CD4-positive, alpha-beta T cell treated with Interleukin-2 at 100 ng/mL for 4 hours (primary cell): ENCODE measurements at regions not wholly inside any gene's neighbourhood (a gene's known extent, or its start where the extent isn't known, plus 50 kb on each side); places are given as distances from the start of the nearest gene placed in this dataset.
A peak's percentile ranks its signal among the peaks of the same experiment; 100 is the strongest.
"Not testable (repeated sequence)": the region's sequence is repeated elsewhere in the genome, so short reads cannot be mapped to it uniquely, and the experiment has no call there.

Experiments used
- DNase-seq: peaks from one replicate; pipeline ENCODE4 v3.0.0-alpha.2; 2020; ENCODE audit warnings: low spot score

GRCh38 chr2:9708683-9709538 is 78.1 kb upstream of the YWHAQ start:
- no peak for DNase-seq

- DNase-seq: no peak
Observed at GRCh38 chr2:9709539-9710285, 78.9 kb upstream of the YWHAQ start.

- no peak for DNase-seq
Observed at GRCh38 chr2:9710311-9710710, 79.5 kb upstream of the YWHAQ start.

- peak; percentile 29 for DNase-seq
Observed at GRCh38 chr2:9712263-9712662, 81.5 kb upstream of the YWHAQ start.

- no peak for DNase-seq
Observed at GRCh38 chr2:9714630-9715214, 83.9 kb upstream of the YWHAQ start.

DNA sequence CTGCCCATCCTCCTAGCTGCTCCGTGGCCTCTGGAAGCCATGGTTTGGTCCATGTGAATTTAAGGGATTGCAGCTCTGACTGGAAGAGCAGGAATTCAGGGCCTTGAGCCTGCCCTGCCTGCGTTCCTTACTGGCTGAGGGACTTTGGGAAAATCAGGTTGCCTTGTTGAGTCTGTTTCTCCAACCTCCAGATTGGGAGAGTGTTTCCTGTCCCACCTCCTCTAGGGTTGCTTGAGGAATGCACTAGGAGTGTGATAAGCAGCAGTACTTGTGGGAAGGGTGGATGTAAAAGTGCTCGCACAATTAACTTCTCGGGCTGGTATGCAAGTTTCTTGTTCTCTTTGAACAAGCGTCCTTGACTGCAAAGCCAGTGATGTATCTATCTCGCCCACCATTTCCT is 84.4 kb upstream of the YWHAQ start:
- DNase-seq: no peak

DNA sequence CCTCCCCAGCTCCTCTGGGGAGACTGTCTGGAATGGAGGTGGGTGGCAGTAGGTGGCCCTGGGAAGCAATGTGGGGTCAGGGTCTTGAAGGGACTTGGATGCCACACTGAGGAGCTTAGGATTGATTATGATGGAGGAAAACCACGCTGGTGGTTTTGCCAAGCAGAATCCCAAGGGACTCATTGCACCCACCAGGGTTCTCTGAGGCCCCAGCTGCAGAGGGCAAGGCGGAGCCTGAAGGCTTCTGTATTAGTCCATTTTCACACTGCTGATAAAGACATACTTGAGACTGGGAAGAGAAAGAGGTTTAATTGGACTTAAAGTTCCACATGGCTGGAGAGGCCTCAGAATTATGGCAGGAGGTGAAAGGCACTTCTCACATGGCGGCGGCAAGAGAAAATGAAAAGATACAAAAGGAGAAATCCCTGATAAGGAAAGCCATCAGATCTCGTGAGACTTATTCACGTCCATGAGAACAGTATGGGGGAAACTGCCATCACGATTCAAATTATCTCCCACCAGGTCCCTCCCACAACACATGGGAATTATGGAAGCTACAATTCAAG is 87.2 kb upstream of the YWHAQ start:
- DNase-seq: no peak

DNA sequence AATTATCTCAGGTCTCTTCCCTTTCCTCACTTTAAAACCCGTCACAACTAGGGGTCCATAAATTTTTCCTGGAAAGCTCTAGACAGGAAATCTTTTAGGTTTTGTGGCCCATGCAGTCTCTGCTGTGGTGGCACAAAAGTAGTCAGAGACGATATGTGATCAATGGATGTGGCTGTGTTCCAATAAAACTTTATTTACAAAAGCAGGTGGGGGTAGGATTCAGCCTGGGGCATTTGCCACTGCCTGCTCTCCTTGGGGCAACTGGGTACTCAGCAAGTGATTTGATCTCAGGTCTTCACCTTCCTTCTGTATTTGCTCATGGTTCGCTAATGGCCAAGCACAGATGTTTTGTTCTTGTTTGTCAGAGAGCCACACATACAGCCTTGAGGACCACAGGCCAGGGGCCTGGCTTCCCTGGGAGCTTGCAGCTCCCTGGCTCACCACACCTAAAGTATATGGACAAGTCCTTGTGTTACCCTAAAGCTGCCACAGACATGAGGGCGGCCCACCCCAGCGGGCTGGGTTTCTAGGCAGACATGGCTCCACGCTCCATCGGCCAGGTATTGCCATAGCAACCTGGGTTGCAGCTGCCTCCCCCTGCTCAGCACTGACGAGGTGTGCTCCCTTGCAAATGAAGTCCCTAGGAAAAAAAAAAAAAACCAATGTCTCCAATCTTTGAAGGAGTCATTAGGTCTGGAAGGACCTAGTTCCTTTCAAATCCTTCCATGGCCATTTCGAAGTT is 89.7 kb upstream of the YWHAQ start:
- DNase-seq: no peak

DNA sequence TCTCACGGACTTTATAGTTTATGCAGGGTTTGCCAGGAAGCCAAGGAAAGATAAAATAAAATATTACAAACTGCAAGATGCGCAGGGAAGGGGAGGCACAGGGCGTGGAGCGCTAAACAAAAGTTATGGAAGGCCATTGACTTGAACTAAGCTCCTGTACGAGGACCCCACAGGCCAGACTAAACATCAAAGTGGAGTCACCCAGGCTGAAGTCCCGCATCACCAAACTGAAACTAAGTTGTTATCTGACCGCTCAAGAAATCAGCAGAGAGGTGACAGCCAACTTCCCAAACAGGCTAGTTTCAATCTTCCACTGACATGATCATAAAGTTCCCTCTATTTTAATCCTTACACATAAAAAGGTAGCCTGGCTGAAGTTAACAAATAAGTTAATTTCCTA is 90.5 kb upstream of the YWHAQ start:
- no peak for DNase-seq

DNA sequence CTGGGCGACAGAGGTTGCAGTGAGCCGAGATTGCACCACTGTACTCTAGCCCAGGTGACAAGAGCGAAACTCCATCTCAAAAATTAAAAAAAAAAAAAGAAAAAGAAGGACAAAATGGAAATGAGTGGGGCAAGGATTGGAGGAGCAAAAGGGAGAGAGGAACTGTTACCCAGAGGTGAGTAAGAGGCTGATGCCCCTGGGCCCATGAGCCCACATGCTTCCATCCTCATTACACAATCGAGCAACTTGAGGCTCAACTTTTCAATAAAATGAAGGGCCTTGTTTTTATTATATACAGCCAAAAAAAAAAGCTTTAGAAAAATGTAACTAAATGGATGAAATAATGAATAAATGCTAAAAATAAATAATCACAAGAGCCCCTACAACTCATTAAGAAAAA is 91.7 kb upstream of the YWHAQ start:
- no peak for DNase-seq

DNA sequence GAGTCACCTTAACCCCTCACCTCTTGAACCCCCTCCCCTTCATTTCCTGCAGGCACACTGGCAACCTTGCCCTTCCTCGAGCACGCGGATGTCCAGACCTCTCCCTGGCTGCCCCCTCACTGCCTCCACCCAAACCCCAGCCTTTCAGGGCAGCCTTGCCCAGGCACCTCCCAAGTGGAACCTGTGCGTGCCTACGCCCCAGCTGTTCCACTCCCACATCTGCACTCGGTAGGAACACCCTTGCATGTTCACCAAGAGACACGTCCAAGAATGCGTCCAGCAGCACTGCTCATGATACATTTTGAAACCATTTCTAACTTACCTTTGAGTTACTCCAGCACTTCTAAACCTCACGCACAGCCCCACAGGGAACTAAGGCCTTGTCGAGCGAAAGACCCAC is 93.8 kb upstream of the YWHAQ start:
- DNase-seq: no peak

- DNase-seq: no peak
Observed at GRCh38 chr2:9725106-9725505, 94.3 kb upstream of the YWHAQ start.

GRCh38 chr2:9726016-9726415 is 95.2 kb upstream of the YWHAQ start:
- not testable (repeated sequence) for DNase-seq

GRCh38 chr2:9730523-9730922 is 99.7 kb upstream of the YWHAQ start:
- not testable (repeated sequence) for DNase-seq

DNA sequence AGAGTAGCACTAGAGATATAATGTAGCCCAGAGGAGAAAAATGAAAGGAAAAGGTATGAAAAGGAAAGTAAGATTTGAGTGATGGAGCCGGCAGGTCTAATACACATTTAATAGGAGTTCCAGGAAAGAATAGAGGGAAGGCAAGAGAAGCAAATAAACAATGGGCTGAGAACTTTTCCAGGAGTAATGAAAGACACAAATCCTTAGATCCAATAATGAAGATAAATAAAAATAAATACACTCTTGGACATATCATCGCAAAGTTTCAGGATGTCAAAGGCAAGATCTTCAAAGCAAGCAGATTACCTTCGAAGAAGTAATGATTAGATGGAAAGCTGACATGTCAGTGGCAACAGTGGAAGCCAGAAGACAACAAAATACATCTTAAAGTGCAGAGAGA is 102.0 kb upstream of the YWHAQ start:
- DNase-seq: no peak

DNA sequence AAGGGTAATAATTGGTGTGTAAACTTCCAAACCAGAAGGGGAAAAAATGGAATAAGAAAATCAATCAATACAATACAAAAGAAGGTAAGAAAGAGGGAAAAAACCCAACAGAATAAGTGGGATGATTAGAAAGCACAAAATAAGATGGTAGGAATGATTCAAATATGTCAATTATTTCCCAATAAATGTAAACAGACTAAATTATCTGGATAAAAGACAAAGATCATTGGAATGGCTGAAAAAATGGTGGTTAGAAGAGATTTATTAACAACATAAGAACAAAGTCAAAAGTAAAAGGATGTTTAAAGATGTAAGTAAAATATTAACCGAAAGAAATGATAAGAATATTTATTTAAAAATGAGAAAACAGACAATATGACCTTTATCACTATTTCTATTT is 103.5 kb upstream of the YWHAQ start:
- DNase-seq: no peak

GRCh38 chr2:9735335-9735734 is 104.5 kb upstream of the YWHAQ start:
- peak; percentile 61 for DNase-seq

GRCh38 chr2:9736021-9736420 is 105.2 kb upstream of the YWHAQ start:
- peak; percentile 60 for DNase-seq

DNA sequence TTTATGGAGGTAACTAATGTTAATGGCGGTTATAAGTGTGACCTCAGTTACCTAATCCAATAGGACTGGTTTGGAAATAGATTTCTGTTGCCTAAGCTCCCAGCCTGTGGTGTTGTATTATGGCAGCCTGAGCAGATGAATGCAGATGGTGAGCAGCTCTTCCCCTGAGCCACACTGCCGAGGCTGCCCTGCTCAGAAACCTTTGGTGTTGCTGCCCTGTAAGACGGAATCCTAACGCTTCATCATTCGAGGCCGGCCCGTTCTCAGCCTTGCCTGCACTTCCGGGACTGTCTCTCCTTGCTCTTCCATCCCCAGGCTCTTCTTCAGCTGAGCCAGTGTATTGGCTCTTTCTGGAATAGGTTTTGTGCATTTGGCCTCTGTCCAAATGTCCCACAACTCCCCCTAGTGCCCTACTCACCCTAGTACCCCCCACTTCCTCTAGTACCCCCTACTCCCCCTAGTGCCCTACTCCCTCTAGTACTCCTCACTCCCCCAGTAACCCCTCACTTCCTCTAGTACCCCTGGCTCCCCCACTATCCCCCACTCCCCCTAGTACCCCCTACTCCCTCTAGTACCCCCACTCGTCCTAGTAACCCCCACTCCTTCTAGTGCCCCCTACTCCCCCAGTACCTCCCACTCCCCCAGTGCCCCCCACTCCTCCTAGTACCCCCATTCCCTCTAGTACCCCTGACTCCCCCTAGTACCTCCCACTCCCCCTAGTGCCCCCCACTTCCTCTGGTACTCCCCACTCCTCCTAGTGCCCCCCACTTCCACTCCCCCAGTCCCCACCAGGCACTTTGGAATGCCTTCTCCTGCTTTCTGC is 106.0 kb upstream of the TAF1B start:
- DNase-seq: peak; percentile 24

GRCh38 chr2:9738062-9738461 is 105.2 kb upstream of the TAF1B start:
- DNase-seq: no peak
